ENCODE measurements at regions not wholly inside any gene's neighbourhood (a gene's known extent, or its start where the extent isn't known, plus 50 kb on each side); places are given as distances from the start of the nearest gene placed in this dataset.

DNA sequence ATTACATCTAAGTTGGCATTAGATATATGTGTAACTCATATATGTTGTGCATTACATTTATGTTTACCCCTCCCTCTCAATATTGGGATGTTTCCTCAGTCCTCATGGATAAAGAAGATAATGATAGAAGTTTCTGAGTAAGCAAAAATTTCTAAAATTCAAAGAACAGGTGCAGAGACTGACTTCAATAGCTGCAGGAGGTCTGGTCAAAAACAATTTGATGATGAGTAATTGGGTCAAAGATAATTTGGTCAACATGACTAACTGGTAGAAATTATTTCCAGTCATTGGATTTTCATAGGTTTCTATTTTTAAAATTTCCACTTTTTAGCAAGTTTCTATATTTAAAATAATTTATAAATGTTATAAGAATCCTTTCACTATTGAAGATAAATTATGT lies 1130.9 kb upstream of the SLC39A10 start:
- POLR2A ChIA-PET (ENCODE audit: partially characterized antibody) = no interaction called here
- Histone ChIP-seq H3K9me3 (ENCODE audit: insufficient read depth in 2 of 2, low read depth in 1 of 2, low read length in 1 of 2) (no peaks in the 10 kb centered on the region), H3K36me3 (ENCODE audit: control insufficient read depth in 2 of 4, insufficient read depth in 4 of 4, low read length in 3 of 4) (no peaks in the 10 kb centered on the region), H2BK15ac (ENCODE audit: low read length) (no peak overlapping the region), H2AFZ (ENCODE audit: low read length) (no peak overlapping the region), H2BK20ac (ENCODE audit: low read length) (no peak overlapping the region), H3K4me2 (ENCODE audit: insufficient read depth in 1 of 2, low read depth in 2 of 2, low read length in 2 of 2) (no peak overlapping the region), H3K79me2 (ENCODE audit: control insufficient read depth in 1 of 2, insufficient read depth in 2 of 2, low read length in 2 of 2) (no peaks in the 10 kb centered on the region), H3K18ac (ENCODE audit: extremely low read depth, low read length) (no peak overlapping the region), H3K27me3 (replicated peaks in 1 of 4; ENCODE audit: control insufficient read depth in 3 of 4, extremely low read depth in 1 of 4, insufficient read depth in 3 of 4, low read length in 3 of 4) (peaks cover 0 to 1% (median 0%) of the 10 kb centered on the region in 4 experiments; a peak in 1 of 7 replicates), H4K91ac (replicated peaks; ENCODE audit: insufficient read length, low read length) (no peak overlapping the region), H4K8ac (ENCODE audit: extremely low read depth, insufficient read depth, low read length) (no peak overlapping the region), H3K4me3 (ENCODE audit: extremely low read depth in 1 of 4, insufficient read depth in 2 of 4, low read depth in 3 of 4, low read length in 4 of 4) (no peak overlapping the region), H3K79me1 (ENCODE audit: low read depth, low read length) (no peaks in the 10 kb centered on the region), H3K14ac (ENCODE audit: insufficient read length) (no peak overlapping the region), H2AK5ac (ENCODE audit: low read depth, low read length) (no peak overlapping the region), H2BK5ac (ENCODE audit: low read depth, low read length) (no peak overlapping the region), H3K27ac (ENCODE audit: low read depth, low read length) (no peak overlapping the region), H3K23me2 (ENCODE audit: low read depth, low read length) (no peaks in the 10 kb centered on the region; the same call in 1 of the 2 replicates), H3K9ac (replicated peaks in 1 of 4; ENCODE audit: extremely low read depth in 1 of 4, low read depth in 3 of 4, low read length in 3 of 4) (no peak overlapping the region), H2BK12ac (ENCODE audit: low read depth, low read length) (no peak overlapping the region), H4K5ac (ENCODE audit: insufficient read length, low read depth, low read length) (no peak overlapping the region), H3K23ac (ENCODE audit: insufficient read length) (no peak overlapping the region), H2BK120ac (replicated peaks; ENCODE audit: low read depth, low read length) (no peak overlapping the region), H4K20me1 (replicated peaks in 1 of 2; ENCODE audit: control insufficient read depth in 1 of 2, insufficient read depth in 2 of 2, low read length in 2 of 2) (no peaks in the 10 kb centered on the region), H3K56ac (replicated peaks; ENCODE audit: insufficient read length, low read depth, low read length) (no peak overlapping the region), H3K4me1 (replicated peaks in 1 of 4; ENCODE audit: control insufficient read depth in 3 of 4, insufficient read depth in 4 of 4, low read length in 3 of 4) (no peaks in the 10 kb centered on the region), H3K4ac (replicated peaks; ENCODE audit: insufficient read length, low read depth, low read length) (no peak overlapping the region)
- no peak for FAIRE-seq
- TF ChIP-seq ASH2L (IDR thresholded peaks at IDR 0.05; ENCODE audit: low read length) = no peak
- TF ChIP-seq, protein P1, sequence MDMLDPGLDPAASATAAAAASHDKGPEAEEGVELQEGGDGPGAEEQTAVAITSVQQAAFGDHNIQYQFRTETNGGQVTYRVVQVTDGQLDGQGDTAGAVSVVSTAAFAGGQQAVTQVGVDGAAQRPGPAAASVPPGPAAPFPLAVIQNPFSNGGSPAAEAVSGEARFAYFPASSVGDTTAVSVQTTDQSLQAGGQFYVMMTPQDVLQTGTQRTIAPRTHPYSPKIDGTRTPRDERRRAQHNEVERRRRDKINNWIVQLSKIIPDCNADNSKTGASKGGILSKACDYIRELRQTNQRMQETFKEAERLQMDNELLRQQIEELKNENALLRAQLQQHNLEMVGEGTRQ (IDR thresholded peaks at IDR 0.05; ENCODE audit: low read length) = no peak
- no peak for TF ChIP-seq FOSL1 (IDR thresholded peaks at IDR 0.05; ENCODE audit: insufficient read depth, low read depth, low read length)
- no peak for TF ChIP-seq RAD21 (IDR thresholded peaks at IDR 0.05 in 1 of 2, conservative IDR thresholded peaks at IDR 0.05 in 1 of 2; ENCODE audit: low read depth in 2 of 2, low read length in 2 of 2)
- TF ChIP-seq EGR1 (IDR thresholded peaks at IDR 0.05; ENCODE audit: borderline replicate concordance, low read depth, low read length) = no peak
- no peak for TF ChIP-seq CBX5 (IDR thresholded peaks at IDR 0.05; ENCODE audit: low read depth, low read length)
- TF ChIP-seq SIN3A (conservative IDR thresholded peaks at IDR 0.05 in 1 of 2, IDR thresholded peaks at IDR 0.05 in 1 of 2; ENCODE audit: low read depth in 1 of 2, low read length in 2 of 2) = no peak
- no peak for TF ChIP-seq RXRA (IDR thresholded peaks at IDR 0.05; ENCODE audit: insufficient read depth, low read depth, low read length)
- no peak for TF ChIP-seq CTBP2 (IDR thresholded peaks at IDR 0.05; ENCODE audit: borderline replicate concordance, insufficient read depth, insufficient read length, low read length)
- TF ChIP-seq TEAD4 (IDR thresholded peaks at IDR 0.05; ENCODE audit: low read depth, low read length) = no peak
- no peak for TF ChIP-seq GTF2F1 (IDR thresholded peaks at IDR 0.05; ENCODE audit: borderline replicate concordance, low read depth, low read length)
- TF ChIP-seq SIRT6 (IDR thresholded peaks at IDR 0.05; ENCODE audit: low read length) = no peak
- CTCF ChIA-PET (ENCODE audit: partially characterized antibody) = no interaction called here
- DNase-seq (ENCODE audit: low read depth in 1 of 2, low spot score in 2 of 2) = no peak
